IMR-90 (cell line): ENCODE measurements at regions not wholly inside any gene's neighbourhood (a gene's known extent, or its start where the extent isn't known, plus 50 kb on each side); places are given as distances from the start of the nearest gene placed in this dataset.

Source experiments
- ATAC-seq: fragments of 200-7000 bp; cut with Tn5 transposase; 2 replicates; pipeline ENCODE4 v1.9.1; 2020; ENCODE audit warnings: low read depth, mild to moderate bottlenecking, moderate library complexity
- BruUV-seq: library from RNA; stranded (reverse); fragments of 400-500 nt; replicated peaks from 2 replicates; lab custom pipeline; 2021; lab: Mats Ljungman, UMichigan
- CTCF ChIA-PET: fragments of 300-600 bp; formaldehyde crosslinking; extraction: SDS; loops from one replicate; lab custom pipeline; 2021; ENCODE audit warnings: antibody characterized with exemption; lab: Yijun Ruan, JAX
- POLR2A ChIA-PET: fragments of 300-600 bp; sonication (Branson Sonifier 250); formaldehyde crosslinking; loops from one replicate; lab custom pipeline; 2022; ENCODE audit warnings: antibody characterized with exemption; ENCODE audit not compliant: unreplicated experiment; lab: Charles Lee
- DNase-seq: peaks from one replicate; pipeline ENCODE4 v3.0.0; 2013
- H2AFZ ChIP-seq: replicated peaks from 2 replicates; pipeline ENCODE3; 2013; ENCODE audit warnings: low read length, mild to moderate bottlenecking; ENCODE audit not compliant: poor library complexity
- H2AK5ac ChIP-seq: 2 replicates; pipeline ENCODE4 v1.6.1; 2013; ENCODE audit warnings: low read depth, low read length, inconsistent platforms
- H2AK9ac ChIP-seq: replicated peaks from 2 replicates; pipeline ENCODE3; 2013; ENCODE audit warnings: mild to moderate bottlenecking, low read depth, low read length, moderate library complexity; ENCODE audit not compliant: poor library complexity
- H2BK120ac ChIP-seq: 2 replicates; pipeline ENCODE4 v1.6.1; 2013; ENCODE audit warnings: low read depth, low read length, inconsistent platforms
- H2BK15ac ChIP-seq: 3 replicates; pipeline ENCODE4 v1.6.1; 2013; ENCODE audit warnings: low read depth, low read length, inconsistent platforms
- H2BK20ac ChIP-seq: 2 replicates; pipeline ENCODE4 v1.6.1; 2013; ENCODE audit warnings: low read depth, mild to moderate bottlenecking, inconsistent platforms, low read length, moderate library complexity
- H2BK5ac ChIP-seq: 2 replicates; pipeline ENCODE4 v1.6.1; 2013; ENCODE audit warnings: mild to moderate bottlenecking, low read depth, low read length, inconsistent platforms; ENCODE audit not compliant: poor library complexity, severe bottlenecking
- H3K14ac ChIP-seq: replicated peaks from 2 replicates; pipeline ENCODE4 v1.6.1; 2013; ENCODE audit warnings: low read depth, low read length, inconsistent platforms
- H3K18ac ChIP-seq: 2 replicates; pipeline ENCODE4 v1.6.1; 2013; ENCODE audit warnings: low read depth, low read length, control low read depth
- H3K23ac ChIP-seq: 2 replicates; pipeline ENCODE4 v1.6.1; 2013; ENCODE audit warnings: low read depth, low read length, inconsistent platforms
- H3K27ac ChIP-seq: 2 replicates; pipeline ENCODE4 v1.5.1; 2013; ENCODE audit warnings: mild to moderate bottlenecking, control low read depth, low read length; ENCODE audit not compliant: insufficient read depth
- H3K27me3 ChIP-seq: 2 replicates; pipeline ENCODE4 v1.6.1; 2013; ENCODE audit warnings: low read length; ENCODE audit not compliant: control insufficient read depth, insufficient read depth
- H3K36me3 ChIP-seq: 2 replicates; pipeline ENCODE4 v1.6.1; 2013; ENCODE audit warnings: low read length, mixed read lengths; ENCODE audit not compliant: control insufficient read depth, insufficient read depth
- H3K4ac ChIP-seq: 2 replicates; pipeline ENCODE4 v1.6.1; 2013; ENCODE audit warnings: low read depth, low read length, inconsistent platforms
- H3K4me1 ChIP-seq: 2 replicates; pipeline ENCODE4 v1.6.1; 2013; ENCODE audit warnings: low read length, mixed read lengths; ENCODE audit not compliant: control insufficient read depth, insufficient read depth
- H3K4me2 ChIP-seq: 2 replicates; pipeline ENCODE4 v1.6.1; 2013; ENCODE audit warnings: low read depth, mild to moderate bottlenecking, control low read depth, low read length, moderate library complexity
- H3K4me3 ChIP-seq: 2 replicates; pipeline ENCODE4 v1.5.1; 2013; ENCODE audit warnings: low read depth, mild to moderate bottlenecking, control low read depth, low read length, moderate library complexity; ENCODE audit not compliant: insufficient read depth
- H3K56ac ChIP-seq: 2 replicates; pipeline ENCODE4 v1.6.1; 2013; ENCODE audit warnings: low read length, inconsistent platforms; ENCODE audit not compliant: insufficient read depth; ENCODE audit errors: extremely low read depth
- H3K79me1 ChIP-seq, 2 experiments: 2 replicates each; pipeline ENCODE4 v1.6.1; 2013; ENCODE audit warnings: low read length in 2 of 2, inconsistent platforms in 1 of 2, low read depth in 1 of 2
- H3K9ac ChIP-seq: 2 replicates; pipeline ENCODE4 v1.6.1; 2013; ENCODE audit warnings: low read depth, low read length, control low read depth
- H3K9me1 ChIP-seq: 2 replicates; pipeline ENCODE4 v1.6.1; 2013; ENCODE audit warnings: low read length, inconsistent platforms; ENCODE audit not compliant: insufficient read depth
- H3K9me3 ChIP-seq: 2 replicates; pipeline ENCODE4 v1.6.1; 2013; ENCODE audit warnings: low read length; ENCODE audit not compliant: control insufficient read depth, insufficient read depth
- H4K20me1 ChIP-seq: 2 replicates; pipeline ENCODE4 v1.6.1; 2013; ENCODE audit warnings: low read length, inconsistent platforms; ENCODE audit not compliant: insufficient read depth
- H4K5ac ChIP-seq: 2 replicates; pipeline ENCODE4 v1.6.1; 2013; ENCODE audit warnings: mild to moderate bottlenecking, low read depth, low read length, control low read depth
- H4K8ac ChIP-seq, 2 experiments: 2 replicates each; pipeline ENCODE4 v1.6.1; 2013; ENCODE audit warnings: low read depth in 2 of 2, low read length in 2 of 2, control low read depth in 1 of 2, inconsistent platforms in 1 of 2
- H4K91ac ChIP-seq: 2 replicates; pipeline ENCODE4 v1.6.1; 2013; ENCODE audit warnings: low read depth, low read length, inconsistent platforms; ENCODE audit not compliant: insufficient read depth
- BHLHE40 ChIP-seq: fragments of 150-350 bp; IDR thresholded peaks from 2 replicates; pipeline ENCODE4 v1.6.1; 2016; ENCODE audit warnings: mild to moderate bottlenecking, low read depth, low read length
- CHD1 ChIP-seq: IDR thresholded peaks from 2 replicates; pipeline ENCODE4 v1.6.1; 2012; ENCODE audit warnings: low read depth, low read length, improper control_type of control experiment
- MXI1 ChIP-seq: IDR thresholded peaks from 2 replicates; pipeline ENCODE4 v1.6.1; 2012; ENCODE audit warnings: low read depth, mild to moderate bottlenecking, low read length, moderate library complexity, borderline replicate concordance
- NFE2L2 ChIP-seq: fragments of 150-350 bp; IDR thresholded peaks from 2 replicates; pipeline ENCODE4 v1.6.1; 2016; ENCODE audit warnings: low read depth, mild to moderate bottlenecking, low read length
- POLR2A ChIP-seq: IDR thresholded peaks from 2 replicates; pipeline ENCODE4 v1.6.1; 2012; ENCODE audit warnings: mild to moderate bottlenecking, low read depth, low read length
- RCOR1 ChIP-seq: IDR thresholded peaks from 2 replicates; pipeline ENCODE4 v1.6.1; 2012; ENCODE audit warnings: mild to moderate bottlenecking, low read length, improper control_type of control experiment; ENCODE audit not compliant: insufficient replicate concordance
- RFX5 ChIP-seq: IDR thresholded peaks from 2 replicates; pipeline ENCODE4 v1.8.0; 2012; ENCODE audit warnings: low read depth, mild to moderate bottlenecking, low read length, moderate library complexity
- WGBS, 2 experiments: methylation state at CpG; one replicate each; pipeline versions ENCODE4 v1.1.5 to v1.1.7; 2013; ENCODE audit warnings: missing lambda C conversion rate in 2 of 2; ENCODE audit not compliant: insufficient read length in 1 of 2; ENCODE audit errors: extremely low coverage in 2 of 2; 5-methylcytosine and 5-hydroxymethylcytosine counted together
- dilution Hi-C: fragments of 300-500 bp; cut with HindIII; formaldehyde crosslinking; loops from one replicate; pipeline ENCODE4 v1.14.3; 2018; ENCODE audit warnings: low sequenced_read_pairs; ENCODE audit not compliant: unreplicated experiment
- in situ Hi-C: fragments of 300-500 bp; cut with MboI; formaldehyde crosslinking; loops from 3 replicates; pipeline ENCODE4 v1.14.3; 2019; ENCODE audit warnings: low sequenced_read_pairs, inconsistent platforms, mixed read lengths
- intact Hi-C: fragments of 100-400 bp; cut with micrococcal nuclease; formaldehyde crosslinking; loops from 2 replicates; pipeline ENCODE4 v1.10.0; 2022
- TF ChIP-seq, protein P1 (sequence below): conservative IDR thresholded peaks from 2 replicates; pipeline ENCODE4 v1.5.1; 2012; ENCODE audit warnings: mild to moderate bottlenecking, low read depth, low read length, improper control_type of control experiment
- TF ChIP-seq, protein P2 (sequence below): fragments of 150-350 bp; IDR thresholded peaks from 2 replicates; pipeline ENCODE4 v1.6.1; 2017; ENCODE audit warnings: mild to moderate bottlenecking, antibody characterized with exemption, low read length, low read depth

DNA sequence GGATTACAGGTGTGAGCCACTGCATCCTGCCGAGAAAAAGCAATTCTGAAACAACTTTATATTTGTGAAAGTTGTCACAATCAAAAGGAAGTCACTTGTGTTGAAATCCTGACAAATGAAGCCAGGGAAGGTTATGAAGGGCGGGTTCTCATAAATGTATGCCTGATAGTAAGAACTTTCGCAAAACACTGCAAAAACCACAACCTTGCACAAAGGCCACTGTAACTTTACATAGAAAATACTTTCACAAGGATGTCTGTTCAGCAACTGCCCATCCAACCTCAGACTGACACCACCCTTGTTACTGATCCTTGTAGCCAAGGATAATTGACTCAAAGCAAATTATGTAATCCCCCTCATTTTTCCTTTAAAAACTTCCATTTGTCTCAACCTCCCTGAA, 90.6 kb downstream of the SLC4A3 start:
- ATAC-seq: no peak
- no peak overlapping the region for H4K91ac ChIP-seq
- H3K4me1 ChIP-seq: no peaks in the 10 kb centered on the region
- H3K18ac ChIP-seq: no peak overlapping the region
- H3K4me2 ChIP-seq: no peak overlapping the region
- no peak overlapping the region for H4K8ac ChIP-seq
- no peak overlapping the region for H4K5ac ChIP-seq
- H2BK20ac ChIP-seq: no peak overlapping the region
- H2BK15ac ChIP-seq: no peak overlapping the region
- H3K23ac ChIP-seq: no peak overlapping the region
- DNase-seq: no peak
- no peak overlapping the region for H3K56ac ChIP-seq
- no peak overlapping the region for H2BK5ac ChIP-seq
- no peak overlapping the region for H3K27ac ChIP-seq
- H2AFZ ChIP-seq: no peak overlapping the region
- intact Hi-C loops: no loop called here
- in situ Hi-C loops: no loop called here
- H3K9me3 ChIP-seq: peaks cover 4% of the 10 kb centered on the region
- POLR2A ChIA-PET: no interaction called here
- no peak overlapping the region for H3K14ac ChIP-seq
- no peak overlapping the region for H2BK120ac ChIP-seq
- H3K9me1 ChIP-seq: no peaks in the 10 kb centered on the region
- no peak overlapping the region for H2AK5ac ChIP-seq
- H3K4me3 ChIP-seq: no peak overlapping the region
- H2AK9ac ChIP-seq: no peak overlapping the region
- peaks cover 3% of the 10 kb centered on the region for H3K27me3 ChIP-seq
- no peaks in the 10 kb centered on the region for H3K79me1 ChIP-seq
- H3K9ac ChIP-seq: no peak overlapping the region
- no peaks in the 10 kb centered on the region for H3K36me3 ChIP-seq
- TF ChIP-seq NFE2L2 (no peak), RFX5 (no peak), POLR2A (no peak), MXI1 (no peak), CHD1 (no peak), BHLHE40 (no peak), RCOR1 (no peak)
- TF ChIP-seq, protein P1, sequence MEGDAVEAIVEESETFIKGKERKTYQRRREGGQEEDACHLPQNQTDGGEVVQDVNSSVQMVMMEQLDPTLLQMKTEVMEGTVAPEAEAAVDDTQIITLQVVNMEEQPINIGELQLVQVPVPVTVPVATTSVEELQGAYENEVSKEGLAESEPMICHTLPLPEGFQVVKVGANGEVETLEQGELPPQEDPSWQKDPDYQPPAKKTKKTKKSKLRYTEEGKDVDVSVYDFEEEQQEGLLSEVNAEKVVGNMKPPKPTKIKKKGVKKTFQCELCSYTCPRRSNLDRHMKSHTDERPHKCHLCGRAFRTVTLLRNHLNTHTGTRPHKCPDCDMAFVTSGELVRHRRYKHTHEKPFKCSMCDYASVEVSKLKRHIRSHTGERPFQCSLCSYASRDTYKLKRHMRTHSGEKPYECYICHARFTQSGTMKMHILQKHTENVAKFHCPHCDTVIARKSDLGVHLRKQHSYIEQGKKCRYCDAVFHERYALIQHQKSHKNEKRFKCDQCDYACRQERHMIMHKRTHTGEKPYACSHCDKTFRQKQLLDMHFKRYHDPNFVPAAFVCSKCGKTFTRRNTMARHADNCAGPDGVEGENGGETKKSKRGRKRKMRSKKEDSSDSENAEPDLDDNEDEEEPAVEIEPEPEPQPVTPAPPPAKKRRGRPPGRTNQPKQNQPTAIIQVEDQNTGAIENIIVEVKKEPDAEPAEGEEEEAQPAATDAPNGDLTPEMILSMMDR: no peak
- TF ChIP-seq, protein P2, sequence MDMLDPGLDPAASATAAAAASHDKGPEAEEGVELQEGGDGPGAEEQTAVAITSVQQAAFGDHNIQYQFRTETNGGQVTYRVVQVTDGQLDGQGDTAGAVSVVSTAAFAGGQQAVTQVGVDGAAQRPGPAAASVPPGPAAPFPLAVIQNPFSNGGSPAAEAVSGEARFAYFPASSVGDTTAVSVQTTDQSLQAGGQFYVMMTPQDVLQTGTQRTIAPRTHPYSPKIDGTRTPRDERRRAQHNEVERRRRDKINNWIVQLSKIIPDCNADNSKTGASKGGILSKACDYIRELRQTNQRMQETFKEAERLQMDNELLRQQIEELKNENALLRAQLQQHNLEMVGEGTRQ: no peak
- no TSS peak for BruUV-seq
- no peaks in the 10 kb centered on the region for H4K20me1 ChIP-seq
- no CpG with 5 or more reads among the region's 3 CpGs for WGBS, 2 experiments
- CTCF ChIA-PET: no interaction called here
- dilution Hi-C loops: no loop called here
- H3K4ac ChIP-seq: no peak overlapping the region
